HEK293 (cell line): ENCODE measurements at regions not wholly inside any gene's neighbourhood (a gene's known extent, or its start where the extent isn't known, plus 50 kb on each side); places are given as distances from the start of the nearest gene placed in this dataset.

Source experiments
- CTCF ChIA-PET: fragments of 350-600 bp; formaldehyde crosslinking; extraction: SDS; loops from one replicate; lab custom pipeline; 2021; ENCODE audit warnings: antibody characterized with exemption; lab: Yijun Ruan, JAX
- POLR2A ChIA-PET: fragments of 300-600 bp; formaldehyde crosslinking; extraction: SDS; loops from one replicate; lab custom pipeline; 2020; ENCODE audit warnings: antibody characterized with exemption, inconsistent platforms; lab: Yijun Ruan, JAX
- H3K27ac ChIP-seq: fragments of 200-500 bp; sonication (Bioruptor generic); 2 replicates; pipeline ENCODE4 v1.5.1; 2014; ENCODE audit warnings: low read depth, low read length, control low read depth, inconsistent platforms; ENCODE audit errors: extremely low read depth
- H3K36me3 ChIP-seq, 2 experiments: fragments of 200-500 bp in 1 of 2; sonication (Bioruptor generic) in 1 of 2; 1 replicate in 1 of 2; 2 replicates in 1 of 2; pipeline ENCODE4 v1.5.1; 2014 to 2017; ENCODE audit warnings: inconsistent platforms in 2 of 2, low read length in 2 of 2; ENCODE audit not compliant: control insufficient read depth in 2 of 2, insufficient read depth in 1 of 2
- H3K4me1 ChIP-seq: fragments of 200-500 bp; sonication (Bioruptor generic); 2 replicates; pipeline ENCODE4 v1.5.1; 2014; ENCODE audit warnings: mild to moderate bottlenecking, low read length, inconsistent platforms; ENCODE audit not compliant: control insufficient read depth, insufficient read depth
- H3K4me3 ChIP-seq: 2 replicates; pipeline ENCODE4 v1.5.1; 2011; ENCODE audit warnings: low read depth, mild to moderate bottlenecking, control low read depth, low read length, moderate library complexity
- H3K9me3 ChIP-seq: fragments of 200-500 bp; sonication (Bioruptor generic); 2 replicates; pipeline ENCODE4 v1.5.1; 2014; ENCODE audit warnings: low read depth, low read length, inconsistent platforms; ENCODE audit not compliant: control insufficient read depth, insufficient read depth
- IKZF3 ChIP-seq: fragments of 450-650 bp; IDR thresholded peaks from 2 replicates; pipeline ENCODE4 v1.5.0; 2018; ENCODE audit warnings: missing biosample characterization, mild to moderate bottlenecking, missing genetic modification characterization, moderate library complexity
- KLF8 ChIP-seq: fragments of 450-650 bp; formaldehyde crosslinking; IDR thresholded peaks from 2 replicates; pipeline ENCODE4 v1.5.1; 2016; ENCODE audit warnings: missing biosample characterization, missing genetic modification characterization
- SALL2 ChIP-seq: fragments of 450-650 bp; formaldehyde crosslinking; IDR thresholded peaks from 2 replicates; pipeline ENCODE4 v1.5.0; 2017; ENCODE audit warnings: missing biosample characterization, mild to moderate bottlenecking, missing genetic modification characterization, borderline replicate concordance
- SCRT2 ChIP-seq: fragments of 450-650 bp; formaldehyde crosslinking; IDR thresholded peaks from 2 replicates; pipeline ENCODE4 v1.5.1; 2016; ENCODE audit warnings: missing biosample characterization, missing genetic modification characterization
- SETDB1 ChIP-seq: IDR thresholded peaks from one replicate; pipeline ENCODE4 v1.6.1; 2017; ENCODE audit warnings: mild to moderate bottlenecking, low read length, moderate library complexity, mixed read lengths; ENCODE audit not compliant: insufficient read length
- SP2 ChIP-seq: fragments of 450-650 bp; formaldehyde crosslinking; IDR thresholded peaks from 2 replicates; pipeline ENCODE4 v1.5.1; 2016; ENCODE audit warnings: missing biosample characterization, missing genetic modification characterization
- SP7 ChIP-seq: fragments of 450-650 bp; formaldehyde crosslinking; IDR thresholded peaks from 2 replicates; pipeline ENCODE4 v1.5.1; 2016; ENCODE audit warnings: missing biosample characterization, missing genetic modification characterization
- TSHZ1 ChIP-seq: fragments of 450-650 bp; formaldehyde crosslinking; IDR thresholded peaks from 2 replicates; pipeline ENCODE4 v1.5.1; 2016; ENCODE audit warnings: missing biosample characterization, missing genetic modification characterization, borderline replicate concordance
- YY1 ChIP-seq: fragments of 450-650 bp; formaldehyde crosslinking; IDR thresholded peaks from 2 replicates; pipeline ENCODE4 v1.5.1; 2018; ENCODE audit warnings: missing biosample characterization, missing genetic modification characterization
- ZBTB1 ChIP-seq: fragments of 450-650 bp; formaldehyde crosslinking; IDR thresholded peaks from 2 replicates; pipeline ENCODE4 v1.5.1; 2016; ENCODE audit warnings: missing biosample characterization, missing genetic modification characterization
- ZBTB20 ChIP-seq: fragments of 450-650 bp; formaldehyde crosslinking; IDR thresholded peaks from 2 replicates; pipeline ENCODE4 v1.5.1; 2016; ENCODE audit warnings: missing biosample characterization, missing genetic modification characterization
- ZNF132 ChIP-seq: fragments of 450-650 bp; formaldehyde crosslinking; IDR thresholded peaks from 2 replicates; pipeline ENCODE4 v1.5.1; 2017; ENCODE audit warnings: missing biosample characterization, missing genetic modification characterization, borderline replicate concordance
- ZNF157 ChIP-seq: fragments of 450-650 bp; formaldehyde crosslinking; IDR thresholded peaks from 2 replicates; pipeline ENCODE4 v1.5.1; 2016; ENCODE audit warnings: missing biosample characterization, missing genetic modification characterization
- ZNF174 ChIP-seq: fragments of 450-650 bp; formaldehyde crosslinking; IDR thresholded peaks from 2 replicates; pipeline ENCODE4 v1.5.0; 2017; ENCODE audit warnings: missing biosample characterization, mild to moderate bottlenecking, missing genetic modification characterization
- ZNF23 ChIP-seq: fragments of 450-650 bp; formaldehyde crosslinking; IDR thresholded peaks from 2 replicates; pipeline ENCODE4 v1.5.1; 2016; ENCODE audit warnings: missing biosample characterization, missing genetic modification characterization, borderline replicate concordance
- ZNF239 ChIP-seq: fragments of 450-650 bp; formaldehyde crosslinking; IDR thresholded peaks from 2 replicates; pipeline ENCODE4 v1.5.1; 2016; ENCODE audit warnings: missing biosample characterization, missing genetic modification characterization
- ZNF24 ChIP-seq: fragments of 450-650 bp; formaldehyde crosslinking; IDR thresholded peaks from 2 replicates; pipeline ENCODE4 v1.5.1; 2016; ENCODE audit warnings: missing biosample characterization, missing genetic modification characterization
- ZNF280C ChIP-seq: fragments of 450-650 bp; formaldehyde crosslinking; IDR thresholded peaks from 2 replicates; pipeline ENCODE4 v1.5.1; 2016; ENCODE audit warnings: missing biosample characterization, missing genetic modification characterization
- ZNF473 ChIP-seq: fragments of 450-650 bp; formaldehyde crosslinking; IDR thresholded peaks from 2 replicates; pipeline ENCODE4 v1.5.1; 2017; ENCODE audit warnings: missing biosample characterization, missing genetic modification characterization
- ZNF510 ChIP-seq: fragments of 450-650 bp; formaldehyde crosslinking; IDR thresholded peaks from 2 replicates; pipeline ENCODE4 v1.5.1; 2018; ENCODE audit warnings: mild to moderate bottlenecking, missing genetic modification characterization, missing biosample characterization; ENCODE audit not compliant: insufficient replicate concordance
- ZNF514 ChIP-seq: fragments of 450-650 bp; formaldehyde crosslinking; IDR thresholded peaks from 2 replicates; pipeline ENCODE4 v1.5.1; 2016; ENCODE audit warnings: missing biosample characterization, missing genetic modification characterization
- ZNF521 ChIP-seq: fragments of 450-650 bp; formaldehyde crosslinking; IDR thresholded peaks from 2 replicates; pipeline ENCODE4 v1.5.1; 2017; ENCODE audit warnings: missing biosample characterization, mild to moderate bottlenecking, missing genetic modification characterization
- ZNF544 ChIP-seq: fragments of 450-650 bp; formaldehyde crosslinking; IDR thresholded peaks from 2 replicates; pipeline ENCODE4 v1.5.0; 2017; ENCODE audit warnings: missing biosample characterization, missing genetic modification characterization
- ZNF548 ChIP-seq: fragments of 450-650 bp; formaldehyde crosslinking; IDR thresholded peaks from 2 replicates; pipeline ENCODE4 v1.5.1; 2016; ENCODE audit warnings: missing biosample characterization, missing genetic modification characterization
- ZNF600 ChIP-seq: fragments of 450-650 bp; formaldehyde crosslinking; IDR thresholded peaks from 2 replicates; pipeline ENCODE4 v1.5.1; 2016; ENCODE audit warnings: missing biosample characterization, missing genetic modification characterization
- ZNF610 ChIP-seq: fragments of 450-650 bp; formaldehyde crosslinking; IDR thresholded peaks from 2 replicates; pipeline ENCODE4 v1.5.1; 2016; ENCODE audit warnings: missing biosample characterization, missing genetic modification characterization, borderline replicate concordance
- ZNF626 ChIP-seq: fragments of 450-650 bp; sonication (Bioruptor Pico); formaldehyde crosslinking; IDR thresholded peaks from 2 replicates; pipeline ENCODE4 v1.5.1; 2018; ENCODE audit warnings: missing biosample characterization, missing genetic modification characterization, inconsistent platforms
- ZNF664 ChIP-seq: fragments of 450-650 bp; formaldehyde crosslinking; IDR thresholded peaks from 2 replicates; pipeline ENCODE4 v1.5.1; 2016; ENCODE audit warnings: missing biosample characterization, missing genetic modification characterization
- ZNF791 ChIP-seq: fragments of 450-650 bp; formaldehyde crosslinking; IDR thresholded peaks from 2 replicates; pipeline ENCODE4 v1.5.1; 2016; ENCODE audit warnings: missing biosample characterization, missing genetic modification characterization
- ZNF837 ChIP-seq: fragments of 450-650 bp; formaldehyde crosslinking; IDR thresholded peaks from 2 replicates; pipeline ENCODE4 v1.5.1; 2016; ENCODE audit warnings: missing biosample characterization, missing genetic modification characterization
- ZSCAN16 ChIP-seq: fragments of 450-650 bp; formaldehyde crosslinking; IDR thresholded peaks from 2 replicates; pipeline ENCODE4 v1.5.1; 2016; ENCODE audit warnings: missing biosample characterization, missing genetic modification characterization
- TF ChIP-seq, protein P1 (sequence below): fragments of 450-650 bp; formaldehyde crosslinking; IDR thresholded peaks from 2 replicates; pipeline ENCODE4 v1.5.1; 2016; ENCODE audit warnings: missing biosample characterization, missing genetic modification characterization

DNA sequence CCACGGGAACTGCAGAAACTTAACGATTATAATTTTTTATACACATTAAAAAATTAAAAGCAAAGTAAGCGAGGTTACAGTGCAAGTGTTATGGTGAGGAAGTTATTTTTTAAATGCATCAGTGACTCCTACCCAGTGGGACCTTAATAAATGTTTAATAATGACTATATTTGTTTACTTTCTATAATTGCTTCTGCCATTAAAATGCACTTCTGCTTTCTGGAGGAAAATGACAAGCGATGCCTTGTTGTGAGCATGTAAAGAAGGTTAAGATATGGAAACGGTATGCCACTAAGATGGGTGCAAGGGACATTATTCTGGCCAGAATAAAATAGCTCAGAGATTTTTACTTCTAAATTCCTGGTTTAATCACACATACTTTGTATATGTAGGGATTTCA lies 252.1 kb downstream of the CDH11 start:
- Histone ChIP-seq H3K4me3 (no peak overlapping the region), H3K36me3 (no peaks in the 10 kb centered on the region), H3K9me3 (no peaks in the 10 kb centered on the region), H3K27ac (no peak overlapping the region), H3K4me1 (peaks cover 5% of the 10 kb centered on the region)
- POLR2A ChIA-PET, result no interaction called here
- CTCF ChIA-PET, result no interaction called here
- TF ChIP-seq ZBTB20 (tag by site-specific recombination), result no peak
- no peak for TF ChIP-seq ZNF157 (tag by site-specific recombination)
- TF ChIP-seq ZBTB1, result no peak
- TF ChIP-seq ZNF837, result no peak
- no peak for TF ChIP-seq ZNF544 (tag by site-specific recombination)
- TF ChIP-seq ZNF600 (tag by site-specific recombination), result no peak
- no peak for TF ChIP-seq ZSCAN16 (tag by site-specific recombination)
- TF ChIP-seq ZNF521, result no peak
- no peak for TF ChIP-seq ZNF23 (tag by site-specific recombination)
- no peak for TF ChIP-seq YY1 (tag by site-specific recombination)
- TF ChIP-seq ZNF626 (tag by site-specific recombination), result no peak
- no peak for TF ChIP-seq SETDB1
- no peak for TF ChIP-seq ZNF239
- TF ChIP-seq TSHZ1 (tag by site-specific recombination), result no peak
- TF ChIP-seq ZNF174, result no peak
- no peak for TF ChIP-seq ZNF664 (tag by site-specific recombination)

DNA sequence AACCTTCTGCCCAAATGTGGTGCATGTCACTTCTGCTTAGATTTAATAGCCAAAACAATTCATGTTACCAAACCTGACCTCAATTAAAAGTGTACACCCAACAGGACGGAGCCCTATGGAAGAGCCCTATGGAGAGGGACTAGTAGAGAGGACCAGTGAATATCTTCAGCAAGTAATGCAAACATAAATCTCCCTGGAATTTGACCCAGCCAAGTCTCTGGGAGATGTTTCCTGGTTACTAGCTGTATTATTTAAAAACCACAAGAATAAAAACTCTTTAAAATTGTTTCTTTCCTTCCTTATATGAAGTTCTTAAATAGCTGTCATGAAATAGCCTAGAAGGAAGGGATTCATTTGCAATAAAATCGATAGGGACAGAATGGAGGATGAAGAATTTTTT lies 255.8 kb downstream of the CDH11 start:
- CTCF ChIA-PET, result no interaction called here
- no peaks in the 10 kb centered on the region for H3K9me3 ChIP-seq
- no peak overlapping the region for H3K27ac ChIP-seq
- H3K36me3 ChIP-seq, result no peaks in the 10 kb centered on the region
- no peak overlapping the region for H3K4me3 ChIP-seq
- peaks cover 13% of the 10 kb centered on the region for H3K4me1 ChIP-seq
- POLR2A ChIA-PET, result no interaction called here
- TF ChIP-seq SP2 (tag by site-specific recombination), result no peak
- TF ChIP-seq IKZF3 (tag by site-specific recombination), result no peak
- no peak for TF ChIP-seq ZNF473 (tag by site-specific recombination)
- no peak for TF ChIP-seq KLF8 (tag by site-specific recombination)
- TF ChIP-seq, protein P1, sequence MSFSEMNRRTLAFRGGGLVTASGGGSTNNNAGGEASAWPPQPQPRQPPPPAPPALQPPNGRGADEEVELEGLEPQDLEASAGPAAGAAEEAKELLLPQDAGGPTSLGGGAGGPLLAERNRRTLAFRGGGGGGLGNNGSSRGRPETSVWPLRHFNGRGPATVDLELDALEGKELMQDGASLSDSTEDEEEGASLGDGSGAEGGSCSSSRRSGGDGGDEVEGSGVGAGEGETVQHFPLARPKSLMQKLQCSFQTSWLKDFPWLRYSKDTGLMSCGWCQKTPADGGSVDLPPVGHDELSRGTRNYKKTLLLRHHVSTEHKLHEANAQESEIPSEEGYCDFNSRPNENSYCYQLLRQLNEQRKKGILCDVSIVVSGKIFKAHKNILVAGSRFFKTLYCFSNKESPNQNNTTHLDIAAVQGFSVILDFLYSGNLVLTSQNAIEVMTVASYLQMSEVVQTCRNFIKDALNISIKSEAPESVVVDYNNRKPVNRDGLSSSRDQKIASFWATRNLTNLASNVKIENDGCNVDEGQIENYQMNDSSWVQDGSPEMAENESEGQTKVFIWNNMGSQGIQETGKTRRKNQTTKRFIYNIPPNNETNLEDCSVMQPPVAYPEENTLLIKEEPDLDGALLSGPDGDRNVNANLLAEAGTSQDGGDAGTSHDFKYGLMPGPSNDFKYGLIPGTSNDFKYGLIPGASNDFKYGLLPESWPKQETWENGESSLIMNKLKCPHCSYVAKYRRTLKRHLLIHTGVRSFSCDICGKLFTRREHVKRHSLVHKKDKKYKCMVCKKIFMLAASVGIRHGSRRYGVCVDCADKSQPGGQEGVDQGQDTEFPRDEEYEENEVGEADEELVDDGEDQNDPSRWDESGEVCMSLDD (tag by site-specific recombination), result no peak
- TF ChIP-seq ZNF791 (tag by site-specific recombination), result no peak
- no peak for TF ChIP-seq ZNF548 (tag by site-specific recombination)
- no peak for TF ChIP-seq SETDB1
- no peak for TF ChIP-seq SALL2 (tag by site-specific recombination)
- no peak for TF ChIP-seq ZNF510 (tag by site-specific recombination)
- no peak for TF ChIP-seq SP7 (tag by site-specific recombination)
- TF ChIP-seq ZNF514 (tag by site-specific recombination), result no peak
- no peak for TF ChIP-seq SCRT2 (tag by site-specific recombination)
- no peak for TF ChIP-seq ZNF610 (tag by site-specific recombination)
- TF ChIP-seq ZNF132, result no peak
- TF ChIP-seq ZNF24 (tag by site-specific recombination), result no peak
- no peak for TF ChIP-seq ZNF280C (tag by site-specific recombination)
- TF ChIP-seq ZNF521, result no peak
